Hepatocyte (in vitro differentiated cells): ENCODE measurements at regions not wholly inside any gene's neighbourhood (a gene's known extent, or its start where the extent isn't known, plus 50 kb on each side); places are given as distances from the start of the nearest gene placed in this dataset.

Source experiments
- DNase-seq: peaks from one replicate; pipeline ENCODE4 v3.0.0-alpha.2; 2016; ENCODE audit warnings: low spot score
- H2AFZ ChIP-seq: fragments of 200-600 bp; sonication (generic); 2 replicates; pipeline ENCODE4 v1.6.0; 2016; ENCODE audit warnings: antibody characterized with exemption, mild to moderate bottlenecking
- H3K27ac ChIP-seq: fragments of 200-600 bp; sonication (generic); 2 replicates; pipeline ENCODE4 v1.5.1; 2016; ENCODE audit warnings: mild to moderate bottlenecking
- H3K27me3 ChIP-seq: fragments of 200-600 bp; sonication (generic); 2 replicates; pipeline ENCODE4 v1.6.1; 2016
- H3K36me3 ChIP-seq: fragments of 200-600 bp; sonication (generic); replicated peaks from 2 replicates; pipeline ENCODE4 v1.5.1; 2016; ENCODE audit warnings: low read depth; ENCODE audit not compliant: insufficient read depth
- H3K4me1 ChIP-seq: fragments of 200-600 bp; sonication (generic); 2 replicates; pipeline ENCODE4 v1.5.1; 2016; ENCODE audit warnings: mild to moderate bottlenecking, moderate library complexity; ENCODE audit not compliant: insufficient read depth
- H3K4me2 ChIP-seq: fragments of 200-600 bp; sonication (generic); 2 replicates; pipeline ENCODE4 v1.6.0; 2016
- H3K4me3 ChIP-seq: fragments of 200-600 bp; sonication (generic); 2 replicates; pipeline ENCODE4 v1.5.1; 2016; ENCODE audit warnings: mild to moderate bottlenecking
- H3K79me2 ChIP-seq: fragments of 200-600 bp; sonication (generic); 2 replicates; pipeline ENCODE4 v1.6.0; 2017; ENCODE audit warnings: mild to moderate bottlenecking
- H3K9me2 ChIP-seq: fragments of 200-600 bp; sonication (generic); replicated peaks from 2 replicates; pipeline ENCODE4 v1.6.0; 2017; ENCODE audit warnings: mild to moderate bottlenecking; ENCODE audit not compliant: insufficient read depth
- H3K9me3 ChIP-seq: fragments of 200-600 bp; sonication (generic); 2 replicates; pipeline ENCODE4 v1.5.1; 2016; ENCODE audit warnings: low read depth, mild to moderate bottlenecking
- H4K20me1 ChIP-seq: fragments of 200-600 bp; sonication (generic); 2 replicates; pipeline ENCODE4 v1.6.0; 2016; ENCODE audit warnings: mild to moderate bottlenecking; ENCODE audit not compliant: insufficient read depth, poor library complexity, severe bottlenecking
- EZH2 ChIP-seq: fragments of 200-600 bp; sonication (generic); IDR thresholded peaks from 2 replicates; pipeline ENCODE4 v1.6.1; 2016; ENCODE audit warnings: antibody characterized with exemption, mild to moderate bottlenecking, borderline replicate concordance
- EZH2phosphoT487 ChIP-seq: fragments of 200-600 bp; sonication (generic); IDR thresholded peaks from one replicate; pipeline ENCODE4 v1.6.1; 2018; ENCODE audit warnings: antibody characterized with exemption, mild to moderate bottlenecking, low read depth, moderate library complexity; ENCODE audit not compliant: unreplicated experiment, severe bottlenecking
- WGBS: methylation state at CpG from one replicate; pipeline ENCODE4 v1.1.6; 2016; ENCODE audit warnings: low lambda C conversion rate; ENCODE audit errors: missing lambda C conversion rate; 5-methylcytosine and 5-hydroxymethylcytosine counted together
- TF ChIP-seq, protein P1 (sequence below): fragments of 200-600 bp; sonication (generic); IDR thresholded peaks from 2 replicates; pipeline ENCODE4 v1.5.1; 2016; ENCODE audit warnings: antibody characterized with exemption, mild to moderate bottlenecking; ENCODE audit not compliant: poor library complexity

DNA sequence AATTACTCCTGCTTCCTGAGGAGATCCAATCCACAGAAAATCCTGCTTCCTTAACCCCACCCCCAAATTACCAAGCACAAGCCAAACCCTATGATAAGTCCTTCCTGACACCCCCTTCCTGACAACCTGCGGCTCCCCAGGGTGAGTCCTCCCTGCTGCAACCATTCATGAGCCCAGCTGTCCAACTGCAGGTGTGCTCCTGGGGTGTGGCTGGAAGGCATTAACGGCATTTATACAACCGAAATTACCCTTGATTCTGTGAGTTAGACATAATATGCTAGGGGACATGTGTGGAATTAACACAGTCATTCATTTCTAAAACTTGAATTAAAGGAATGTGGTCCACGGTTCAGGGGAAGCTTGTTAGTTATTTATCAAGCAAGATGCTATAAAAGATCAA is 119.0 kb upstream of the ALKAL2 start:
- Histone ChIP-seq H3K9me3 (no peaks in the 10 kb centered on the region), H3K27ac (no peak overlapping the region), H3K36me3 (no peaks in the 10 kb centered on the region), H3K79me2 (no peaks in the 10 kb centered on the region), H4K20me1 (no peaks in the 10 kb centered on the region), H3K4me1 (no peaks in the 10 kb centered on the region), H3K4me3 (no peak overlapping the region), H2AFZ (no peak overlapping the region), H3K27me3 (no peaks in the 10 kb centered on the region), H3K4me2 (no peak overlapping the region), H3K9me2 (no peaks in the 10 kb centered on the region)
- WGBS = 84% methylated on average over 4 of the region's 4 CpGs
- TF ChIP-seq EZH2 = no peak
- TF ChIP-seq EZH2phosphoT487 = no peak
- TF ChIP-seq, protein P1, sequence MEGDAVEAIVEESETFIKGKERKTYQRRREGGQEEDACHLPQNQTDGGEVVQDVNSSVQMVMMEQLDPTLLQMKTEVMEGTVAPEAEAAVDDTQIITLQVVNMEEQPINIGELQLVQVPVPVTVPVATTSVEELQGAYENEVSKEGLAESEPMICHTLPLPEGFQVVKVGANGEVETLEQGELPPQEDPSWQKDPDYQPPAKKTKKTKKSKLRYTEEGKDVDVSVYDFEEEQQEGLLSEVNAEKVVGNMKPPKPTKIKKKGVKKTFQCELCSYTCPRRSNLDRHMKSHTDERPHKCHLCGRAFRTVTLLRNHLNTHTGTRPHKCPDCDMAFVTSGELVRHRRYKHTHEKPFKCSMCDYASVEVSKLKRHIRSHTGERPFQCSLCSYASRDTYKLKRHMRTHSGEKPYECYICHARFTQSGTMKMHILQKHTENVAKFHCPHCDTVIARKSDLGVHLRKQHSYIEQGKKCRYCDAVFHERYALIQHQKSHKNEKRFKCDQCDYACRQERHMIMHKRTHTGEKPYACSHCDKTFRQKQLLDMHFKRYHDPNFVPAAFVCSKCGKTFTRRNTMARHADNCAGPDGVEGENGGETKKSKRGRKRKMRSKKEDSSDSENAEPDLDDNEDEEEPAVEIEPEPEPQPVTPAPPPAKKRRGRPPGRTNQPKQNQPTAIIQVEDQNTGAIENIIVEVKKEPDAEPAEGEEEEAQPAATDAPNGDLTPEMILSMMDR = no peak
- DNase-seq = no peak

DNA sequence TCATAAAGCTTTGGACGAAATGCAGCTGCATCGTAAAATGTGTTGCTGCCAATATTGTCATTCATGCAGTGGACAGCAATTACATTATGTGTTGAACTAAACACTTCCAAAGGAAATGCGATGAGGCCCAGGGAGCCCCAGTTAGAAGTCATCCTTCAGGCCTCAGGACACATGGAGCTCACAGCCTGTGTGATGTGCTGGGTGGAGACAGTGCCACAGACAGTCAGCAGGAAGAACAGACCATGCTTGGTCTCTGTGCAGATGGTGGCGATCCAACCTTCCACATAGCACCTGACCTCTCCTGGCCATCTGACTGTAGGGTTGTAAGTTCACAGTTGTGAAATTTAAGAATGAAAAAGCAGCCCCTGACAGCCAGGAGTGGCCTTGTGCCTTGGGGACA is 118.3 kb upstream of the ALKAL2 start:
- Histone ChIP-seq H3K4me1 (no peaks in the 10 kb centered on the region), H3K9me2 (no peaks in the 10 kb centered on the region), H2AFZ (no peak overlapping the region), H4K20me1 (no peaks in the 10 kb centered on the region), H3K4me3 (no peak overlapping the region), H3K36me3 (no peaks in the 10 kb centered on the region), H3K9me3 (no peaks in the 10 kb centered on the region), H3K4me2 (no peak overlapping the region), H3K27me3 (no peaks in the 10 kb centered on the region), H3K27ac (no peak overlapping the region), H3K79me2 (no peaks in the 10 kb centered on the region)
- DNase-seq = no peak
- TF ChIP-seq, protein P1 = no peak
- TF ChIP-seq EZH2 (no peak), EZH2phosphoT487 (no peak)
- WGBS = 94% methylated on average over 4 of the region's 4 CpGs

DNA sequence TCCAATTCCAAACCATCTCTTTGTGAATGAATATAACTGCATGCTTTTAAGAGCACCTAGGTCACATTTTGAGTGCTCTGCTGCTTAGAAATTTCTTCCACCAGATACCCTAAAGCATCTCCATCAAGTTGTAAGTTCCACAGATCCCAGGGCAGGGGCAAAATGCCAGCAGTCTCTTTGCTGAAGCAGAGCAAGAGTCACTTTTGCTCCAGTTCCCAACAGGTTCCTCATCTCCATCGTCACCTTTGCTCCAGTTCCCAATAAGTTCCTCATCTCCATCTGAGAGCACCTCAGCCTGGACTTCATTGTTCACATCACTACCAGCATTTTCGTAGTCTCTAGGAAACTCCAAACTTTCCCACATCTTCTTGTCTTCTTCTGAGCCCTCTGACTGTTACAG is 116.7 kb upstream of the ALKAL2 start:
- Histone ChIP-seq H3K4me1 (no peaks in the 10 kb centered on the region), H3K9me2 (no peaks in the 10 kb centered on the region), H3K79me2 (no peaks in the 10 kb centered on the region), H2AFZ (no peak overlapping the region), H3K27ac (no peak overlapping the region), H3K9me3 (no peaks in the 10 kb centered on the region), H3K36me3 (no peaks in the 10 kb centered on the region), H4K20me1 (no peaks in the 10 kb centered on the region), H3K27me3 (no peaks in the 10 kb centered on the region), H3K4me3 (no peak overlapping the region), H3K4me2 (no peak overlapping the region)
- TF ChIP-seq, protein P1 = no peak
- TF ChIP-seq EZH2 = no peak
- TF ChIP-seq EZH2phosphoT487 = no peak
- DNase-seq = no peak
- 80% methylated on average over 2 of the region's 2 CpGs for WGBS

DNA sequence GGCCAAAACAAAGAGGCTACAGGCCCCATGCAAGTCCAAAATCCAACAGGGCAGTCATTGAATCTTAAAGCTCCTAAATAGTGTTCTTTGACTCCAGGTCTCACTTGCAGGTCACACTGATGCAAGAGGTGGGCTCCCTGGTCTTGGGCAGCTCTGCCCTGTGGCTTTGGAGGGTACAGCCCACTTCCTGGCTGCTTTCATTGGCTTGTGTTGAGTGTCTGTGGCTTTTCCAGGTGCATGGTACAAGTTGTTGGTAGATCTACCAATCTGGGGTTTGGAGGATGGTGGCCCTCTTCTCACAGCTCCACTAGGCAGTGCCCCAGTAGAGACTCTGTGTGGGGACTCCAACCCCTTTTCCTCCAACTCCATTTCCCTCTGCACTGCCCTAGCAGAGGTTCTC is 115.8 kb upstream of the ALKAL2 start:
- no peak overlapping the region for H3K4me2 ChIP-seq

More for the DNA sequence above, 115.8 kb upstream of the ALKAL2 start:
- H3K36me3 ChIP-seq = no peaks in the 10 kb centered on the region
- no peak overlapping the region for H3K4me3 ChIP-seq
- H3K4me1 ChIP-seq = no peaks in the 10 kb centered on the region
- H3K27me3 ChIP-seq = no peaks in the 10 kb centered on the region
- DNase-seq = no peak
- H3K9me3 ChIP-seq = no peaks in the 10 kb centered on the region
- TF ChIP-seq EZH2phosphoT487 = no peak
- no peak for TF ChIP-seq EZH2
- TF ChIP-seq, protein P1 = no peak
- H4K20me1 ChIP-seq = no peaks in the 10 kb centered on the region
- no peaks in the 10 kb centered on the region for H3K79me2 ChIP-seq
- no peaks in the 10 kb centered on the region for H3K9me2 ChIP-seq
- no peak overlapping the region for H3K27ac ChIP-seq
- H2AFZ ChIP-seq = no peak overlapping the region
